Hepatocyte (in vitro differentiated cells): ENCODE measurements at regions not wholly inside any gene's neighbourhood (a gene's known extent, or its start where the extent isn't known, plus 50 kb on each side); places are given as distances from the start of the nearest gene placed in this dataset.
"Not testable (repeated sequence)": the region's sequence is repeated elsewhere in the genome, so short reads cannot be mapped to it uniquely, and the experiment has no call there.

ENCODE experiments used
- DNase-seq: peaks from one replicate; pipeline ENCODE4 v3.0.0-alpha.2; 2016; ENCODE audit warnings: low spot score
- H2AFZ ChIP-seq: fragments of 200-600 bp; sonication (generic); 2 replicates; pipeline ENCODE4 v1.6.0; 2016; ENCODE audit warnings: antibody characterized with exemption, mild to moderate bottlenecking
- H3K27ac ChIP-seq: fragments of 200-600 bp; sonication (generic); 2 replicates; pipeline ENCODE4 v1.5.1; 2016; ENCODE audit warnings: mild to moderate bottlenecking
- H3K27me3 ChIP-seq: fragments of 200-600 bp; sonication (generic); 2 replicates; pipeline ENCODE4 v1.6.1; 2016
- H3K36me3 ChIP-seq: fragments of 200-600 bp; sonication (generic); replicated peaks from 2 replicates; pipeline ENCODE4 v1.5.1; 2016; ENCODE audit warnings: low read depth; ENCODE audit not compliant: insufficient read depth
- H3K4me1 ChIP-seq: fragments of 200-600 bp; sonication (generic); 2 replicates; pipeline ENCODE4 v1.5.1; 2016; ENCODE audit warnings: mild to moderate bottlenecking, moderate library complexity; ENCODE audit not compliant: insufficient read depth
- H3K4me2 ChIP-seq: fragments of 200-600 bp; sonication (generic); 2 replicates; pipeline ENCODE4 v1.6.0; 2016
- H3K4me3 ChIP-seq: fragments of 200-600 bp; sonication (generic); 2 replicates; pipeline ENCODE4 v1.5.1; 2016; ENCODE audit warnings: mild to moderate bottlenecking
- H3K79me2 ChIP-seq: fragments of 200-600 bp; sonication (generic); 2 replicates; pipeline ENCODE4 v1.6.0; 2017; ENCODE audit warnings: mild to moderate bottlenecking
- H3K9me2 ChIP-seq: fragments of 200-600 bp; sonication (generic); replicated peaks from 2 replicates; pipeline ENCODE4 v1.6.0; 2017; ENCODE audit warnings: mild to moderate bottlenecking; ENCODE audit not compliant: insufficient read depth
- H3K9me3 ChIP-seq: fragments of 200-600 bp; sonication (generic); 2 replicates; pipeline ENCODE4 v1.5.1; 2016; ENCODE audit warnings: low read depth, mild to moderate bottlenecking
- H4K20me1 ChIP-seq: fragments of 200-600 bp; sonication (generic); 2 replicates; pipeline ENCODE4 v1.6.0; 2016; ENCODE audit warnings: mild to moderate bottlenecking; ENCODE audit not compliant: insufficient read depth, poor library complexity, severe bottlenecking
- EZH2 ChIP-seq: fragments of 200-600 bp; sonication (generic); IDR thresholded peaks from 2 replicates; pipeline ENCODE4 v1.6.1; 2016; ENCODE audit warnings: antibody characterized with exemption, mild to moderate bottlenecking, borderline replicate concordance
- EZH2phosphoT487 ChIP-seq: fragments of 200-600 bp; sonication (generic); IDR thresholded peaks from one replicate; pipeline ENCODE4 v1.6.1; 2018; ENCODE audit warnings: antibody characterized with exemption, mild to moderate bottlenecking, low read depth, moderate library complexity; ENCODE audit not compliant: unreplicated experiment, severe bottlenecking
- WGBS: methylation state at CpG from one replicate; pipeline ENCODE4 v1.1.6; 2016; ENCODE audit warnings: low lambda C conversion rate; ENCODE audit errors: missing lambda C conversion rate; 5-methylcytosine and 5-hydroxymethylcytosine counted together
- TF ChIP-seq, protein P1 (sequence below): fragments of 200-600 bp; sonication (generic); IDR thresholded peaks from 2 replicates; pipeline ENCODE4 v1.5.1; 2016; ENCODE audit warnings: antibody characterized with exemption, mild to moderate bottlenecking; ENCODE audit not compliant: poor library complexity

DNA sequence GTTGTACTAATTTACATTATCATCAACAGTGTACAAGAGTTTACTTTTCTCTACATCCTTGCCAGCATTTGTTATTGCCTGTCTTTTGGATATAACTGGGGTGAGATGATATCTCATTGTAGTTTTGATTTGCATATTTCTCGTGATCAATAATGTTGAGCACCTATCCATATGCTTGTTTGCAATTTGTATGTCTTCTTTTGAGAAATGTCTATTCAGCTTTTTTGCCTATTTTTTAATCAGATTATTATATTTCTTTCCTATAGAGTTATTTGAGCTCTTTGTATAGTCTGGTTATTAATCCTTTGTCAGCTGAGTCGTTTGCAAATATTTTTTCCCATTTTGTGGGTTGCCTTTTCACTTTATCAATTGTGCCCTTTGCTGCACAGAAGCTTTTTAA, 540.8 kb upstream of the SGO1 start:
- WGBS = 84% methylated on average over 2 of the region's 2 CpGs

DNA sequence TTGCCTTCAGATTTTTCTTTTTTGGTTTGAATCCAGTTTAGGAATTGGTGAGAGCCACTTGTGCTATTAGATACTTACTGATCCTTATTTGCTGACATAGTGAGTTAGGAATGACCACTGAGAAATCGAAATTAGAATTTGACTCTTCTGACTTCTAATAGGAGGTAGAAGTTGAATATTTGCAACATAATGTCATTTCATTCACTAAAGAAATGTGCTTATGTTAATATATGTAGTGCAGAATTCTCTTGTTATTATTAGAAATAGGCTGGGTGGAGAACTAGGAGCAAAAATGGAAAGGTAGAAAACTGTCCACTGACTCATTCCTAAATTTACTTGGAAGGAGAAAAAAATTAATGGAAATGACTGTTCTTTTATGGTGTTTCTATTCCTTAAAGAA, 538.2 kb upstream of the SGO1 start:
- H3K4me1 ChIP-seq = no peaks in the 10 kb centered on the region

More for the DNA sequence above, 540.8 kb upstream of the SGO1 start:
- Histone ChIP-seq H3K9me2 (no peaks in the 10 kb centered on the region), H3K36me3 (no peaks in the 10 kb centered on the region), H3K4me2 (no peak overlapping the region), H2AFZ (no peak overlapping the region), H3K27ac (no peak overlapping the region), H4K20me1 (no peaks in the 10 kb centered on the region), H3K4me1 (no peaks in the 10 kb centered on the region), H3K79me2 (no peaks in the 10 kb centered on the region), H3K9me3 (no peaks in the 10 kb centered on the region), H3K4me3 (no peak overlapping the region), H3K27me3 (no peaks in the 10 kb centered on the region)
- TF ChIP-seq EZH2phosphoT487 (no peak), EZH2 (no peak)
- TF ChIP-seq, protein P1, sequence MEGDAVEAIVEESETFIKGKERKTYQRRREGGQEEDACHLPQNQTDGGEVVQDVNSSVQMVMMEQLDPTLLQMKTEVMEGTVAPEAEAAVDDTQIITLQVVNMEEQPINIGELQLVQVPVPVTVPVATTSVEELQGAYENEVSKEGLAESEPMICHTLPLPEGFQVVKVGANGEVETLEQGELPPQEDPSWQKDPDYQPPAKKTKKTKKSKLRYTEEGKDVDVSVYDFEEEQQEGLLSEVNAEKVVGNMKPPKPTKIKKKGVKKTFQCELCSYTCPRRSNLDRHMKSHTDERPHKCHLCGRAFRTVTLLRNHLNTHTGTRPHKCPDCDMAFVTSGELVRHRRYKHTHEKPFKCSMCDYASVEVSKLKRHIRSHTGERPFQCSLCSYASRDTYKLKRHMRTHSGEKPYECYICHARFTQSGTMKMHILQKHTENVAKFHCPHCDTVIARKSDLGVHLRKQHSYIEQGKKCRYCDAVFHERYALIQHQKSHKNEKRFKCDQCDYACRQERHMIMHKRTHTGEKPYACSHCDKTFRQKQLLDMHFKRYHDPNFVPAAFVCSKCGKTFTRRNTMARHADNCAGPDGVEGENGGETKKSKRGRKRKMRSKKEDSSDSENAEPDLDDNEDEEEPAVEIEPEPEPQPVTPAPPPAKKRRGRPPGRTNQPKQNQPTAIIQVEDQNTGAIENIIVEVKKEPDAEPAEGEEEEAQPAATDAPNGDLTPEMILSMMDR = no peak
- no peak for DNase-seq

DNA sequence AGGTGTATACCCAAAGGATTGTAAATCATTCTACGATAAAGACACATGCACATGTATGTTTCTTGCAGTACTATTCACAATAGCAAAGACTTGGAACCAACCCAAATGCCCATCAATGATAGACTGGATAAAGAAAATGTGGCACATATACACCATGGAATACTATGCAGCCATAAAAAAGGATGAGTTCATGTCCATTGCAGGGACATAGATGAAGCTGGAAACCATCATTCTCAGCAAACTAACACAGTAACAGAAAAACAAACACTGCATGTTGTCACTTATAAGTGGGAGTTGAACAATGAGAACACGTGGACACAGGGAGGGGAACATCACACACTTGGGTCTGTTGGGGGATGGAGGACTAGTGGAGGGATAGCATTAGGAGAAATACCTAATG, 530.4 kb upstream of the SGO1 start:
- not testable (repeated sequence) for H3K4me3 ChIP-seq, H3K4me1 ChIP-seq, H3K9me2 ChIP-seq, H3K4me2 ChIP-seq, H3K27me3 ChIP-seq, H3K9me3 ChIP-seq, H3K36me3 ChIP-seq, H3K79me2 ChIP-seq, H2AFZ ChIP-seq, H4K20me1 ChIP-seq, DNase-seq, H3K27ac ChIP-seq
- WGBS = 97% methylated on average over 2 of the region's 2 CpGs

More for the DNA sequence above, 538.2 kb upstream of the SGO1 start:
- no peak overlapping the region for H2AFZ ChIP-seq
- H3K27ac ChIP-seq = no peak overlapping the region
- no peaks in the 10 kb centered on the region for H3K79me2 ChIP-seq
- H3K9me2 ChIP-seq = no peaks in the 10 kb centered on the region
- no peak for DNase-seq
- TF ChIP-seq EZH2 (no peak), EZH2phosphoT487 (no peak)
- TF ChIP-seq, protein P1 = no peak
- H4K20me1 ChIP-seq = no peaks in the 10 kb centered on the region
- H3K36me3 ChIP-seq = no peaks in the 10 kb centered on the region
- WGBS = 96% methylated on average over 1 of the region's 1 CpG
- no peaks in the 10 kb centered on the region for H3K9me3 ChIP-seq
- H3K4me3 ChIP-seq = no peak overlapping the region
- H3K4me2 ChIP-seq = no peak overlapping the region
- no peaks in the 10 kb centered on the region for H3K27me3 ChIP-seq

DNA sequence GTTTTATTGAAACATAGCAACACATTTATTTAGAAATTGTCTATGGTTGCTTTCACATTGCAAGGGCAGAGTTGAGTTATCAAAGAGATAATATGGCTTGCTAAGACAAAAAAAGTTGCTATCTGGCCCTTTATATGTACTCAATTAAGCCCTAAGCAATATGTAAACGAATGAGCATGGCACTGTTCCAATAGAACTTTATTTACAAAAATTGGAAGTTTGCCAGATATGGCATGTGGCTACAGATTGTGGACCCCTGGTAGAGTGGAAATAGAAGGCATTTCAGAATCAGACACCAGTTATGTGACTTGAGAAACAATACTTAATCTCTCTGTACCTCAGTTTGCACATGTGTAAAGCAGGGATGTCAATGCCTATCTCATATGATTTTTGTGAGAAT, 515.6 kb upstream of the SGO1 start:
- Histone ChIP-seq H3K27ac (no peak overlapping the region), H2AFZ (no peak overlapping the region), H3K4me3 (no peak overlapping the region), H3K9me3 (no peaks in the 10 kb centered on the region), H3K79me2 (no peaks in the 10 kb centered on the region), H3K36me3 (no peaks in the 10 kb centered on the region), H3K4me1 (no peaks in the 10 kb centered on the region), H3K27me3 (no peaks in the 10 kb centered on the region), H3K4me2 (no peak overlapping the region), H3K9me2 (no peaks in the 10 kb centered on the region), H4K20me1 (no peaks in the 10 kb centered on the region)
- 65% methylated on average over 1 of the region's 1 CpG for WGBS
- no peak for TF ChIP-seq EZH2
- TF ChIP-seq, protein P1 = no peak
- TF ChIP-seq EZH2phosphoT487 = no peak
- DNase-seq = no peak
